ENCODE measurements at regions not wholly inside any gene's neighbourhood (a gene's known extent, or its start where the extent isn't known, plus 50 kb on each side); places are given as distances from the start of the nearest gene placed in this dataset.

DNA sequence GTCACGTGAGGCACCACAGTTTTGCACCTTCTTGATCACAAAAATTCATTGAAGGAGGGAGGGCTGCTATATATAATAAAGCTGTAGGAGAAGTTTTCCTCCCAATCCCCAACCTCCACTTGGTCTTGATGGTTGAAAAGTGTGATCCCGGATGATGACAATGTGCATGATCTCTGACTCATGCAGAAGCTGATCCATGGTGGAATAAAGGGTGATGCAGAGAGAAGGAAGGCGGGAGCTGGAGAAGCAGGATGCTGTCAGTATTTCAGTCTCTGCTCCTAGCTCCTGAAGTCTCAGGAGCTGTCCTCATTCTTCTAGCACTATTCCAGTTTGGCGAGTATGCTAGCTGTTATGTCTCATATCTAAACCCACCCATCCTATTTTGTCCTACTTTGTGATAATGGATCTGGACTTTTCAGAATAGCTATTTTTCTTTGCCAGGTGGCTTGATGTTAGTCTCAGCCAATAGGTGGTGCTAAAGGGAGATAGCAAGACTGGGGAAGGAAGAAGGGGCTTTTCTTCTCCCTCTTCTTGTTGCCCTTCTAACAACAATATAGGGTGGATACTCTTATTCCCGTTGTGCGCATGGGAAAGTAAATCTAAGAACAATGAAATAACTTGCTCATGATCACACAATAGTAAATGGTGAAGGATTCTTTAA lies 65.6 kb upstream of the HTR2A start:
- H3K4me3 ChIP-seq (ENCODE audit: low read length): no peak overlapping the region

GRCh38 chr13:46961719-46962118 lies 64.9 kb upstream of the HTR2A start:
- H3K4me3 ChIP-seq (ENCODE audit: low read length): no peak overlapping the region
- no peak for TF ChIP-seq ZNF274 (IDR thresholded peaks at IDR 0.05; ENCODE audit: low read depth, low read length)

More for the DNA sequence above, 65.6 kb upstream of the HTR2A start:
- TF ChIP-seq ZNF274 (IDR thresholded peaks at IDR 0.05; ENCODE audit: low read depth, low read length): no peak

DNA sequence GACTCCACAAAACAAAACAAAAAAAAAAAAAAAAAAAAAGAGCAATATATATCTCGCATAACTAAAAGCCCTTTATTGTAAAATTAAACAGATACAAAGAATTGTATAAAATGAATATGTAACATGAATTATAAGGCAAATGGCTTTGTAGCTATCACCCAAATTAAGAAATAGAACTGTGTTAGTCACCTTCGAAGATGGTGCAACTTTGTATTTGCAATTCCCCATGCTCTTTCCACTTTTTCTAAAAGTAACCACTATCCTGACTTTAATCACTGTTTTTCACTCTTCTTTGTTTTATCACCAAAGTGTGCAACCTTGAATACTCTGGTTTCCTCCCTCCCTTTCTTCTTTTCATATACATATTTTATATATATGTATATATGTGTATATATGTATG lies 57.1 kb upstream of the HTR2A start:
- TF ChIP-seq ZNF274 (IDR thresholded peaks at IDR 0.05; ENCODE audit: low read depth, low read length): no peak

GRCh38 chr13:46953331-46953730 lies 56.5 kb upstream of the HTR2A start:
- no peak for TF ChIP-seq ZNF274 (IDR thresholded peaks at IDR 0.05; ENCODE audit: low read depth, low read length)
- H3K4me3 ChIP-seq (ENCODE audit: low read length): no peak overlapping the region

More for the DNA sequence above, 57.1 kb upstream of the HTR2A start:
- no peak overlapping the region for H3K4me3 ChIP-seq (ENCODE audit: low read length)

- no peak overlapping the region for H3K4me3 ChIP-seq (ENCODE audit: low read length)
- no peak for TF ChIP-seq ZNF274 (IDR thresholded peaks at IDR 0.05; ENCODE audit: low read depth, low read length)
Measured at GRCh38 chr13:46951516-46951915, 54.7 kb upstream of the HTR2A start.

DNA sequence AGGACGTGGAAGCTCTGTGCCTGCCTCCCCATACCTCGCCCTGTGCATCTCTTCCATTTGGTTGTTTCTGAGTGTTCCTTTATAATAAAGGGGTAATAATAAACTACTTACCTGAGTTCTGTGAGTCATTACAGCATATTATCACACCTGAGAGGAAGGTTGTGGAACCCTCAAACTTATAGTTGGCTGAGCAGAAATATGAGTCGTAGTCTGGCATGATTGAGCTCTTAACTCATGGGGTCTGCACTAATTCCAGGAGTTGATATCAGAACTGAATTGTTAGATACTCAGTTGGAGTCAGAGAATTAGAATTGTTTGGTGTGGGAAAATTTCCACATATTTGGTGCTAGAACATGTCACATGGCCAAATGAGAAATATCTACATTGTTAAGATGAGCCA lies 52.4 kb upstream of the HTR2A start:
- no peak overlapping the region for H3K4me3 ChIP-seq (ENCODE audit: low read length)
- TF ChIP-seq ZNF274 (IDR thresholded peaks at IDR 0.05; ENCODE audit: low read depth, low read length): no peak

- H3K4me3 ChIP-seq (ENCODE audit: low read length): no peak overlapping the region
- no peak for TF ChIP-seq ZNF274 (IDR thresholded peaks at IDR 0.05; ENCODE audit: low read depth, low read length)
Measured at GRCh38 chr13:46948338-46948737, 51.5 kb upstream of the HTR2A start.

- TF ChIP-seq ZNF274 (IDR thresholded peaks at IDR 0.05; ENCODE audit: low read depth, low read length): no peak
- H3K4me3 ChIP-seq (ENCODE audit: low read length): no peak overlapping the region
Measured at GRCh38 chr13:46947425-46948191, 50.8 kb upstream of the HTR2A start.

Data from GM08714 (cell line).